ENCODE measurements at regions not wholly inside any gene's neighbourhood (a gene's known extent, or its start where the extent isn't known, plus 50 kb on each side); places are given as distances from the start of the nearest gene placed in this dataset.
"Not testable (repeated sequence)": the region's sequence is repeated elsewhere in the genome, so short reads cannot be mapped to it uniquely, and the experiment has no call there.

DNA sequence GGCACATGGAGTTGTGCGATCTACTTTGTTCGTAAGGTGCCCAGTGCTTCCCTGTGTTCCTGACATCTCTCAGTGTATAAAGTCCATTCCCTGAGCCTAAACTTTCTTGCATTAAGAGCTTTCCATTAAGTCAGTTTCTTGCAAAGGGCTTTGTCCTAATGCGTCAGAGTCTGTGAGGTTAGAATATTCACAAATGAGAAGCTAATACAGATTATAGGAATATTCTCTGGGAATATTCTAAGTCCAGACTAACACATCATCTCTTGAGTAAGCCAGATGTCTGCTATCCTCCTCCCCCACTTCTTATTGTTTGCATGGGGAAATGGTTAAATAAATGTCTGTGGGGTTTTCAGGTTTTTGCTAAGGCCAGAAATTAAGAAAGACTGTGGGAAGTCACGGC lies 818.6 kb downstream of the SPATA31A1 start:
- TF ChIP-seq, protein P1, sequence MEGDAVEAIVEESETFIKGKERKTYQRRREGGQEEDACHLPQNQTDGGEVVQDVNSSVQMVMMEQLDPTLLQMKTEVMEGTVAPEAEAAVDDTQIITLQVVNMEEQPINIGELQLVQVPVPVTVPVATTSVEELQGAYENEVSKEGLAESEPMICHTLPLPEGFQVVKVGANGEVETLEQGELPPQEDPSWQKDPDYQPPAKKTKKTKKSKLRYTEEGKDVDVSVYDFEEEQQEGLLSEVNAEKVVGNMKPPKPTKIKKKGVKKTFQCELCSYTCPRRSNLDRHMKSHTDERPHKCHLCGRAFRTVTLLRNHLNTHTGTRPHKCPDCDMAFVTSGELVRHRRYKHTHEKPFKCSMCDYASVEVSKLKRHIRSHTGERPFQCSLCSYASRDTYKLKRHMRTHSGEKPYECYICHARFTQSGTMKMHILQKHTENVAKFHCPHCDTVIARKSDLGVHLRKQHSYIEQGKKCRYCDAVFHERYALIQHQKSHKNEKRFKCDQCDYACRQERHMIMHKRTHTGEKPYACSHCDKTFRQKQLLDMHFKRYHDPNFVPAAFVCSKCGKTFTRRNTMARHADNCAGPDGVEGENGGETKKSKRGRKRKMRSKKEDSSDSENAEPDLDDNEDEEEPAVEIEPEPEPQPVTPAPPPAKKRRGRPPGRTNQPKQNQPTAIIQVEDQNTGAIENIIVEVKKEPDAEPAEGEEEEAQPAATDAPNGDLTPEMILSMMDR (IDR thresholded peaks at IDR 0.05), result not testable (repeated sequence)
- TF ChIP-seq POLR2A (IDR thresholded peaks at IDR 0.05), result not testable (repeated sequence)

All from esophagus squamous epithelium (tissue), 4 donors.